GM18870 (cell line): ENCODE measurements at regions not wholly inside any gene's neighbourhood (a gene's known extent, or its start where the extent isn't known, plus 50 kb on each side); places are given as distances from the start of the nearest gene placed in this dataset.
"Not testable (repeated sequence)": the region's sequence is repeated elsewhere in the genome, so short reads cannot be mapped to it uniquely, and the experiment has no call there.

Experiments
- ATAC-seq: cut with Tn5 transposase; IDR thresholded peaks from one replicate; pipeline ENCODE4 v1.9.1; 2021; ENCODE audit warnings: moderate library complexity; ENCODE audit not compliant: unreplicated experiment

DNA sequence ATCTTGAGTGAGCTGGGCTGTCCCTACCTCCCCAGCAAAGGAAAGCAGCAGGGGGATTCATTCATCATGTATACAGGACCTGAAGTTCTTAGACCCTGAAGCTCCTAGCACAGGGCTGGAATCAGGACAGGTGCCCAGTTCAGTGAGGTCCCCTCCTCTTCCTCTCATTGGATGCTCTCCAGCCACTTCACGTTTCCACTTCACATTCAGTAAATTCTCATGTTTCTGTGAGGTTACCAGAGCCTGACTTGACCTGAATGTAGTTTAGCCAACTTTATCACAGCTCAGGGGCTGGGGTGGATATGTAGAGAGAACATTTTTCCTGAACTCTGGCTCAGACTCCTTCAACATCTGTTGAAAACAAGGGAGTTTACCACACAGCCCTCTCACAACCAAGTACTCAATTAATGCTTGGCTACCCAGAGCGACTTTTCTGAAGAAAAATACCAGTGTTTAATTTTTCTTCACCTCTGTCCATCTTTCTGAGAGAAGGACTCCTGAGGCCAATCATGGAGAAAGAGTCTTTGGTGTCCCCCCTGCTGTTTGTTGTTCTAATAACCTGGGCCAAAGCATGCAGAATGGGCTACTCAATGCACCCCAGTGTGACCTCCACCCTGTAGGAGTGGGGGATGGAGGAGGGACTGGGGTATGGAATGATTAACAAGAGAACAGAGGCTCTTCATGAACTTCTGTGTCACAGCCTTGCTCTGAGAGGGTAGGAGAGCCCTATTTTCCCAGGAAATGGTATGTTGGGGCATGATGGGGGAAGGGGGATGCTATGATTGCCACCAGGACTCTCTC lies 108.3 kb upstream of the FGGY start:
- ATAC-seq: no peak

DNA sequence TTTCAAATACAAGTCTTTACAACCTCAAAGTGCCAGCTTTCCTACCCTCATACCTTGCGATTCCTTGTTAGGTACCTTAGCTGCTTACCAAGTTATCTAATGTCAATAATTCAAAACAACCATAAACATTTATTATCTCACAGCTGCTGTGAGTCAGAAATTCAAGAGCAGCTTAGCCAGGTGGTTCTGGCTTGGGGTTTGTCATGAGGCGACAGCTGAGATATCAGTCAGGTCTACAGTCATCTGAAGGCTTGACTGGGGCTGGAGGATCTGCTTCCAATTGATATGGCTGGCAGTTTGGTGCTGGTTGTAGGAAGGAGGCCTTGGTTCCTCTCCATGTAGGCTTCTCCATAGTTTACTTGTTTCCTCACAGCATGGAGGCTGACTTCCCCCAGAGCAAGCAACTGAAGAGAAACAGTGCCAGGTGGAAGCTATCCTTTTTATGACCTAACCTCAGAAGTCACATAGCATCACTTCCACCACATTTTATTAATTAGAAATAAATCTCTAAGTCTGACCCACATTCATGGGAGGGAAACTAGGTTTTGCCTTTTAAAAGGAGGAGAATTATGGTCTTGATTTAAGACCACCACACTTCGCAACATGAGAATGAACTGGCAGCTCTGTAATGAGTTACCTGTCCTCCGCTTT lies 103.3 kb upstream of the FGGY start:
- ATAC-seq: no peak

DNA sequence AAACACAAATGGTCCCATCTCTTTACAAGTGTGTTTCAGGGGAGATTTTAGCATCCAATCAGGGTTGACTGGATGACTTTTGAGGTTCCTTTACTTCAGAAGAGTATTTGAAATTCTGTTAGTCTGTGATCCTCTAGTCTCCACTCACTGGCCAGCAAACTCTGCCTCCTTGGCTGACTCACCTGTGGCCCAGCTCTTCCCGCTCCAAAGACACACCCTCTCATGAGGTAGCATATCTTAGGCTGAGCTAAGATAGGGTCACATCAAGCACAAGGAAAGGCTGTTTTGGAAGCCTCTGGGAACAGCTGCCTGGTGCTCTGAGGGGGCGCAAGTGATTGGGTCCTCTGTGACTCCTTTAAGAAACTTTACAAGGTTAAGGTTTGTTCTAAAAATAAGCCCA lies 102.3 kb upstream of the FGGY start:
- ATAC-seq: no peak

DNA sequence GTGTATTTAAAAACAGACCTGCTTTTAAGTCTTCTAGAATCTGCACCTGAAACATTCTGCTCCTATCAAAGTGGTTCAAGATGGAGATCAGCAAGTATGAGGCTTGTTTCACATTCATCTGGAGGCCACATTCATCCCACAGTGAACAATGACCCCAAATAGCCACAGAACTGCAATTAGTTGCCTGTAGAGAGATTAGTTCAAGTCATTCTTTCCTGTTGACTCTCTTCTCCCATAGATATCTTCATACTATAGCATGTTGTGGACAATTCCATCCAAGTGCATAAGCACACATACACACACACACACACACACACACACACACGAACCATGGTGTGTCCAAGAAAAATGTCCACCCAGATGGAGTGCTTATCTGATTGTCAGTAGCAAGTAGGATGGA lies 101.7 kb upstream of the FGGY start:
- ATAC-seq: no peak

DNA sequence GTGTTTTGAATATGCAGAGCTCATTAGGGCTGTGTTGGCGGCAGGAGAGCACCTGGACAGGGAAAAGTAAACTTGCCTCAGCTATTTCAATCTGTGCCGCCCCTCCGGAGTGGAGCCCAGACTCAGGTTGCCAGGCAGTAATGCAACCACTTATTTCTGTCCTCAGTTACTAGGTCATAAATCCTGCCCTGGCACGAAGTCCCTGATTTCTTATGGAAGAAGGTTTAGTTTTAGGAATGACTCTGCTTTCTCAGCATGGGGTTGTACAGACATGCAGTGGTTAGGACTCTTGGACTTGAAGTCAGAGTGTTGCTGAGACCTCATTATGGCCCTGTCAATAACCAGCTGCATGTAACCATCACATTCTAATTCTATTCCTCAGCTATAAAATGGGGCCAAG lies 98.3 kb upstream of the FGGY start:
- ATAC-seq: no peak

DNA sequence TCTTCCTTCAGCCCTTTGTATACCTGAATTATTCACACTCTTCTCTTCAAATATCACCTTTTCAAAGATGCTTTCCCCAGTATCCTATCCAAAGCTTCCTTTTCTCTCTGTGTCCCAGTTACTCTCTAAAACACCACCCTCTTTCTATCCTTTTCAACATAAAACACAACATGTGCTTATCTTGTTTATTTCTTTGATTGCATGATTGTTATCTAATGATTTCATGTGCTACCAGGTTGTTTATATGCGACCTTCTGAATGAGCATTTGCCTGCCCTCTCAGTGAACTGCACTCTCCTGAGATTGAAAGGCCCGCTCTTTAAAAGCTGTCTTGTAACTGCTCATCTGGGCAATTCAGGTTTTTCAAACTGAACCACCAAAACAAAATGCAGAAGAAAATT lies 97.7 kb upstream of the FGGY start:
- no peak for ATAC-seq

DNA sequence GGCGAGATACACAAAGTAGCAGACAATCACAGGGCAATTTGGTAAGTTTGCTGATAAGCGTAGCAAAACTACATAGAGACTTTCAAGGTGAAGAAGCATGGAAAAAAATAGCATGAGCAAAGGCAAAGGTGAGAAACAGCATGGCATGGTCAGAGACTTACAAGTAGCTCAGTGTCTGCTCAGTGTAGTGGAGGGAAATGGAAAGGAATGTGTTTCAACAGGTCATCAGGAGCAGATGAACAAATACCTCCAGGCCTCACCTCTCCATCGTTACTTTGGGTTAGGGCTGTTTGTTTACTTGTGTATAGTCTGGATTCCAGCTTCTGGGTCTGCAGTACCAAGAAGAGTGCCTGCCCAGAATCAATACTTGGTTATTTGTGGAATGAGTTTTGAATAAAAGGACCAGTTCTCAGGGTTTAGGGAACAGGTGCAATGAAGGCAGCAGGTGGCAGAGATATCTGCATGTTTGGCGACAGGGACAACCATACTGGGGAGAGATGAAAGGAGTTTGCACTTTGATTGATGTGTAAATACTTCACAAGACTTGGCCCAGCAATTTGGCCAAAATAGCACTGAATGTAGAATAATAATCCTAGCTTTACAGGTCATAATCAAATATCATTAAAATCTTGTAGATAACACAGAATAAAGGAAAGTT lies 97.0 kb upstream of the FGGY start:
- ATAC-seq: no peak

DNA sequence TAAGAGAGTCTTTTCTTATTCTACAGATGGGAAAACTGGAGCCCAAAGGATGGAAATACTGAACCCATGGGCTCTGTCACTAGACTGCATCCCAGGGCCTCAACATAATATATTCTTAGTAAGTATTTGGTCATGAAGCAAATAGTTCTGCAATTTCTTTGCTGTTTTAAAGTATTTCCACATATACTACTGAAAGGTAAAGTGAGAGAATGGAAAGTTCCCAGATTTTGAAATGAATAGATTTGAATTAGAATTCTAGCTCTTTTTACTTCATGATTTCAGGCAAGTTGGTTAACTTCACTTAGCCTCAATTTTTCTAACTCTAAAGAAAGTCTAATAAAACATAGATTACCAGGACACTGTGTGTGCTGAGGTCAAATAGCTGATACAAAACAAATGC lies 95.6 kb upstream of the FGGY start:
- ATAC-seq: no peak

DNA sequence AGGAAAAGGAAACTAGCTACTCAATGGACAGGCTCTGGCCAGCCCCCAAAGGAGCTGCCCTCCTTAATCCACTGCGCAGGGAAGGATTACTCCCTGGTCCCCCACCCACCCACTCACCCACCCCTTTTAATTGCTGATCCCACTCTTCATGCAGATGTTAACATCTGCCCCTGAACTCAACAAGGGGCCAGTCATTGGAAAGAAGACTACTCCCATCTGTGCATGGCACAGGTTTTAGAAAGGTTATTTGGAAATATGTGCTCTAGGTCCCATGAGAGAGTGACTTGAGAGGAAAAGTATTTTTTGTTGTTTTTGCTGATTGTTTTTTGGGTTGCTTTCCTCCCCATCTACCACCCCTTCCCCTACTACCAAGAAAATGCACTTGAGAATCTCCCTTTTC lies 94.4 kb upstream of the FGGY start:
- ATAC-seq: no peak

DNA sequence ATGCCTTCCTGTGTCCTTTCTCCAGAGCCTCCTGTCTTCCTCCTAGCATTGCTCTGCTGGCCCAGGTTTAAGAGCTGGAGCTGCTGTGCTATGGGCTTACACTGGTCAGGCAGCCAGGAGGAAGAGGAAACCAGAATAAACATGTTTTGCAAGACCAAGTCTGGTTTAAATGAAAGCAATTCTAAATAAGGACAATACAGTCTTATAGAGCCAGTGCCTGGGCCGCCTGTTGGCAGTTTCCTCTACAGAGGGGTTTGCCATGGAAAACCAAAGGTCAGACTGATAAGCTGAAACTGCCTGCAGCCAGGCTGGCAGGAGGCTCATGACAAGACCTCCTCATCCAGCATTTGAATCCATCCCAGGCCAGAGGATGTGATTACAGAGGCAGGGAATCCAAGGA lies 92.9 kb upstream of the FGGY start:
- no peak for ATAC-seq

DNA sequence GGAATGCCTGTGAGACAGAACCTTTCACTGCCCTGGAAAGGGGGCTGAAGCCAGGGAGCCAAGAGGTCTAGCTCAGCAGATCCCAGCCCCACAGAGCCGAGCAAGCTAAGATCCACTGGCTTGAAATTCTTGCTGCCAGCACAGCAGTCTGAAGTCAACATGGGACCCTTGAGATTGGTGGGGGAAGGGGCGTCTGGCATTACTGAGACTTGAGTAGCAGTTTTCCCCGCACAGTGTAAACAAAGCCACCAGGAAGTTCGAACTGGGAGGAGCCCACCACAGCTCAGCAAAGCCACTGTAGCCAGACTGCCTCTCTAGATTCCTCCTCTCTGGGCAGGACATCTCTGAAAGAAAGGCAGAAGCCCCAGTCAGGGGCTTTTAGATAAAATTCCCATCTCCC lies 90.3 kb upstream of the FGGY start:
- ATAC-seq: not testable (repeated sequence)

DNA sequence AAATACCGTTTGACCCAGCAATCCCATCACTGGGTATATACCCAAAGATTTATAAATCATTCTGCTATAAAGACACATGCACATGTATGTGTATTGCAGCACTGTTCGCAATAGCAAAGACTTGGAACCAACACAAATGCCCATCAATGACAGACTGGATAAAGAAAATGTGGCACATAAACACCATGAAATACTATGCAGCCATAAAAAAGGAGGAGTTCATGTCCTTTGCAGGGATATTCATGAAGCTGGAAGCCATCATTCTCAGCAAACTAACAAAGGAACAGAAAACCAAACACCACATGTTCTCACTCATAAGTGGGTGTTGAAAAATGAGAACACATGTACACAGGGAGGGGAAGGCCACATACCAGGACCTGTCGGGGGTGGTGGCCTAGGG lies 86.5 kb upstream of the FGGY start:
- not testable (repeated sequence) for ATAC-seq

DNA sequence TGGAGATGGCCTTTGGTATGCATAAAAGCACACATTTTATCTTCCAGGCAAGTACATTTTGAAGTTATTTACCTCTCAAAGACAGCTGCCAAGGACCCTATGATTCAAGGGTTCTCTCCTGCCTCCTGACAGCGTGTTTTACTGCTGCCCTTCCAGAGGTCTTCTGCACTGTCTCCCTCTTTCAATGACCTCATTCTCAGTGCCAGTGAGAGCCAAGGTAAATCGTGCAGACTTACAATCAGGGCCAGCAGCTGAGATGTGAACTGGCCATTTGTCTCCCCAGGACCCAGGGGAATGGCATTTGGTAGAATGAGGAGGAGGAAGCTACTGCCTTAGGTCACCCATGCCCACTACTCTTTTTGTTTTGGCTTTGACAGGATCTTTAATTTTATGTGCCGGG lies 84.2 kb upstream of the FGGY start:
- no peak for ATAC-seq

DNA sequence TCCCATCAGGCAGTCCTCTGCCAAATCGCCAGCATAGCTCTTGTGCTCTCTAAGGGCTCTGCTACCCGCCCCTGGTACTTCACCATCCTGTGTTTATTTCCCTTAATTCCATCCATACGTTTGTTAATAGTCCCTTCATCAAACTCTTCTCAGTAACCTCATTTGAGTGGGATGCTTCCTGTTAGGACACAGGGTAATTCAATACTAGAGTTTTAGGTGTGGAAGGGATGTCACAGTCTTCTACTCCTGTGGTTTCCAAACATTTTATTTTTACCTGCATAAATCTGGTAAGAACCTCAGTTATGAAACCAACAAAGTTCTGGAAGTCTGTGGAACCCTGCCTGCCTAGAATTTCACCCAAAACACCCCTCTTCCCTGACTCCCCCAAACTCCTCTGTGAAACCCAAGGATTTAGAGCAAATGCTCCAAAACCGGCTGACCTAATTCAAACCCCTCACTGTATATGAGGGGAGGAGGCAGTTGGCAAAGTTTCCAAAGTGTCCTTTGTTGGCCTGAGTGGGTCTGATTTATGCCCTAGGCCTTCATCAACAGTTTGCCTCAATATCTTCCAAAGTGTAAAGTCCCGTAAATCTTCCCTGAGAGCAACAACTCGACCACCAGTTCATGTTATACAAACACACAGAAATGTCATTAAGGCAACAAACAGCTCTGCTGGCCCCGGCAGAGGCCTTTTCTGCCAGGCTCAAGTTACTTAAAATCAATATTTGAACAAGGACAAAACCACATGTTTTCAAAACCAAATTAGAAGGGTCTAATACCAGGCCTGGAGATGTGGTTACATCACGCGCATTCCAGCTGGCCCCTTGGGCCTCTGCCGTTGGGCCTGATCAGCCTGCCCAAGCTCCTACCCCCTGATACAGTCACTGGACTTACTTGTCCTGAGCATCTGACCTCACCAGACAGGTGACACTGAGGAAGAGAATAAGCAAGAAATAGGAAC lies 82.4 kb upstream of the FGGY start:
- ATAC-seq: no peak

DNA sequence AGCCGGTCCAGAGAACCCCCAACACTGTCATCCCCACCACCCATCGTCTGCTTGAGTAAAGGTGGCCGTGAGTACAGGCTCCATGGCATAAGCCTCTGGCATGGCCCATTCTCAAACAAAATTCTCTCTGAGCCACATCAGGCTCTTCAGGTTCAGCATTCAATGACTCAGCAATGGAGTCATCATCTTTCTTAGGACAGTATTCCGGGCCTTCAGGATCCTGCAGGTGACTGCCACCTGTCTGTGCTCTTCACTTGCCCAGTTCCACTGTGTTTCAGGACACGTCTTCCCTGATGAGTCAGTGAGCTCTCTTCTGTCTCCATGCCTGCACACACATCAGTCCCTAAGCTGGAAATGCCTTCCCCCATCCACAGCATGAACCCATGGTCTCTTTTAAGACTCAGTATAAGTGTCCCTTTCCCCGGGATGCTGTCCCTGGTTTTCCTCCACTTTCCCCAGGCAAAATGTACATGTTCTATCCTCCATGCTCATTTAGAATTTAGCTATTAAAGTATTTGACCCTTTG lies 81.1 kb upstream of the FGGY start:
- ATAC-seq: no peak

DNA sequence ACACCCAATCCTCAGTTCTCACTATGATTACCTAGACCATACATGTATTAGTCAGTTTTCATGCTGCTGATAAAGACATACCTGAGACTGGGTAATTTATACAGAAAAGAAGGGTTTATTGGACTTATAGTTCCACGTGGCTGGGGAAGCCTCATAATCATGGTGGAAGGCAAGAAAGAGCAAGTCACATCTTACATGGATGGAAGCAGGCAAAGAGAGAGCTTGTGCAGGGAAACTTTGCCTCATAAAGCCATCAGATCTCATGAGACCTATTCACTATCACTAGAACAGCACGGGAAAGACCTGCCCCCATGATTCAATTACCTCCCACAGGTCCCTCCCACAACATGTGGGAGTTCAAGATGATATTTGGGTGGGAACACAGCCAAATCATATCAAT lies 79.5 kb upstream of the FGGY start:
- ATAC-seq: not testable (repeated sequence)

DNA sequence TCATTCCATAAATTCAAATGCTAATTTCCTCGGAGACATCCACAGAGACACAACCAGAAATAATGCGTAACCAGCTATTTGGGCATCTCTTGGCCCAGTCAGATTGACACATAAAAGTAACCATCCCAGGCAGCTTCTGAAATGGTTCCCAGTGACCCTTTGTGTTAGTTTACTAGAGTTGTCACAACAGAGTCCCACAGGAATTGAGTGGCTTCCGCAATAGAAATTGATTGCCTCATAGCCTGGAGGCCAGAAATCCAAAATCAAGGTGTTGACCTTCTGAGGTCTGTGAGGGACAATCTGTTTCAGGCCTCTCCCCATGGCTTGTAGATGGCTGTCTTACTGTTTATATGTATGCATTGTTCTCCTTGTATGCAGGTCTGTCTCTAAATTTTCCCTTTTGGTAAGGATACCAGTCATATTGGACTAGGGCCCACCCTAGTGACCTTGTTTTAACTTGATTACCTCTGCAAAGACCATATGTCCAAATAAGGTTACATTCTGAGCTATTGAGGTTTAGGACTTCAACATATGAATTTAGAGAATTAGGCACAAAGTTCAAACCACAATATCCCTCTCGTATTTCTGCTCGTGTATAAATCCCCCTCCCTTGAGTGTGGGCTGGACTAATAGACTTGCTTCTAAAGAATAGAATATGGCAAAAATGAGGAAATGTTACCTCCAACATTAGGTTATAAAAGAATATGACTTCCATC lies 78.2 kb upstream of the FGGY start:
- ATAC-seq: no peak

DNA sequence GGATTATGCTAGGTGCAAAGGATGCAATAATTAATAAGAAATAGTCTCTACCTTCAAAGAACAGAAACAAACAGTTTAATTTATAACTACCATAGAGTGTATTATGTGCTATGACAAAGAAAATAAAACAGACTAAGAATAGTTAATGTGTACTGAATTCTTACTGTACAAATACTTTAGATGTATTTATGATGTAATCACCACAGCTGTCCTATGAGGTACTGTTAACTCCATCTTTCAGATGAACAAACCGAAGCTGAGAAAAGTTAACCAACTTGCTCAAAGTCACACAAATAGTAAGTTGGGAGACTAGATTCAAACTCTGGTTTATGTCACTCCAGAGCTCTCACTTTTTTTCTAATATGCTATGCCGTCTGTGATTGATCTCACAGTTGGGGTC lies 77.0 kb upstream of the FGGY start:
- no peak for ATAC-seq

DNA sequence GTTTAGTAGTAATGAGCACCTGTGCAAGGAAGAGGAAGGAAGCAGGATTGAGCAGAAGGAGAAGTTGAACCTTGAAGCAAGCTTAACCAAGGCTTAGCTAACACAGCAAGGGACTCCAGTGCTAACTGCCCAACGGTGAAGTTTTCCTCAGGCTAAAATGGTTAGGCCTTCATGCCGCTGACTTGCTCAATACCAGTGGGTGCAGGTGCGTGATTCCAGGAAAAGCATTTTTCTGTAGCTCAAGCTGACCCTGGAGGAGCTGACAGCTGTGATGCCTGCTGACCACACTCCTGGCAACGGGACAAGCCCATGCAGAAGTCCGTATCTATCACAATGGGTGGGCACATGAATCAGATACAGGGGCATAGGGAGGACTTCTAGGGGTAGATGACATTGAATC lies 76.5 kb upstream of the FGGY start:
- ATAC-seq: no peak

DNA sequence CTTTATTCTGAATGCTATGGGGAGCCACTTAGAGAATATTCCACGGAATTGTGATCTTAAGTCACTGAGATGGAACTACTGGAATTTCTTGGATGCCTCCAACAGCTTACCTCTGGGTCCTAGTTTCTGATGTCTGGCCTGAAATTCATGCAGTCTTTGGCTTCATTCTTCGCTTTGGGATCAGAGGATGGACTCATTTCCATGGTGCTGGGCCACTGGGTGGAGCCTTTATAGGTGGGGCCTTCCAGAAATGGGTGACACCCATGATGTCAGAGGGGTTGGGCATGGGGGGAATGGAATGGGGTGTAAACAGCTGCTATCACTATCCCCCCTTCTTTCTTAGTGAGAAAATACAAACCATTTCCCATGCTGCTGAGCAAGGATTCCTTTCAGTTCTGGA lies 73.7 kb upstream of the FGGY start:
- ATAC-seq: no peak
